Mammary epithelial cell (primary cell): ENCODE measurements at regions not wholly inside any gene's neighbourhood (a gene's known extent, or its start where the extent isn't known, plus 50 kb on each side); places are given as distances from the start of the nearest gene placed in this dataset.

Experiments
- EZH2 ChIP-seq: IDR thresholded peaks from 2 replicates; pipeline ENCODE4 v1.6.1; 2012; ENCODE audit warnings: low read length, inconsistent platforms, borderline replicate concordance
- TF ChIP-seq, protein P1 (sequence below), 2 donors: IDR thresholded peaks in 1 of 2; conservative IDR thresholded peaks in 1 of 2; 2 replicates each; pipeline ENCODE4 v1.5.1; 2011 to 2012; ENCODE audit warnings: inconsistent platforms in 2 of 2, low read length in 2 of 2, mild to moderate bottlenecking in 2 of 2, control low read depth in 1 of 2, low read depth in 1 of 2; ENCODE audit not compliant: insufficient read depth in 1 of 2; ENCODE audit errors: extremely low read depth in 1 of 2

DNA sequence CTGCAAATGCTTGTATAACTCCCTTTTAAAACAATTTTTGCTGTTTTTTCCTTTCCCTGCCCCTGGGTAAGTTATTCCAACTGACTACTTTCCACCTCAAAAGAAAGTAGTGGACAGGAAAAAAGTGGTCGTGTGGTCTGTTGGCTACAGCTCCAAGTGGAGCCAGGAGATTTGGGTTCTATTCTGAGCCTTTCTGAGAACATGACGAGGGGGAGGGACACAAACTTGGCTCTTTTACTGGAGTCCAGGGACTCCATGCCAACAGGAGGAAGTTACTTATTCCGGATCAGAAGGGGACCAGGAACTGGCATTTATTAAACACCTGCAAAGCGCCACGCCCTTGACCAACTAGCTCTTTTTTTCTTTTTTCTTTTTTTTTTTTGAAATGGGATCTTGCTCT, 79.0 kb upstream of the CAPZB start:
- TF ChIP-seq, protein P1, sequence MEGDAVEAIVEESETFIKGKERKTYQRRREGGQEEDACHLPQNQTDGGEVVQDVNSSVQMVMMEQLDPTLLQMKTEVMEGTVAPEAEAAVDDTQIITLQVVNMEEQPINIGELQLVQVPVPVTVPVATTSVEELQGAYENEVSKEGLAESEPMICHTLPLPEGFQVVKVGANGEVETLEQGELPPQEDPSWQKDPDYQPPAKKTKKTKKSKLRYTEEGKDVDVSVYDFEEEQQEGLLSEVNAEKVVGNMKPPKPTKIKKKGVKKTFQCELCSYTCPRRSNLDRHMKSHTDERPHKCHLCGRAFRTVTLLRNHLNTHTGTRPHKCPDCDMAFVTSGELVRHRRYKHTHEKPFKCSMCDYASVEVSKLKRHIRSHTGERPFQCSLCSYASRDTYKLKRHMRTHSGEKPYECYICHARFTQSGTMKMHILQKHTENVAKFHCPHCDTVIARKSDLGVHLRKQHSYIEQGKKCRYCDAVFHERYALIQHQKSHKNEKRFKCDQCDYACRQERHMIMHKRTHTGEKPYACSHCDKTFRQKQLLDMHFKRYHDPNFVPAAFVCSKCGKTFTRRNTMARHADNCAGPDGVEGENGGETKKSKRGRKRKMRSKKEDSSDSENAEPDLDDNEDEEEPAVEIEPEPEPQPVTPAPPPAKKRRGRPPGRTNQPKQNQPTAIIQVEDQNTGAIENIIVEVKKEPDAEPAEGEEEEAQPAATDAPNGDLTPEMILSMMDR (conservative IDR thresholded peaks at IDR 0.05 in 1 of 2, IDR thresholded peaks at IDR 0.05 in 1 of 2; ENCODE audit: extremely low read depth in 1 of 2, insufficient read depth in 1 of 2, low read depth in 1 of 2, low read length in 2 of 2) = no peak
- no peak for TF ChIP-seq EZH2
